ENCODE measurements at regions not wholly inside any gene's neighbourhood (a gene's known extent, or its start where the extent isn't known, plus 50 kb on each side); places are given as distances from the start of the nearest gene placed in this dataset.
"Not testable (repeated sequence)": the region's sequence is repeated elsewhere in the genome, so short reads cannot be mapped to it uniquely, and the experiment has no call there.

DNA sequence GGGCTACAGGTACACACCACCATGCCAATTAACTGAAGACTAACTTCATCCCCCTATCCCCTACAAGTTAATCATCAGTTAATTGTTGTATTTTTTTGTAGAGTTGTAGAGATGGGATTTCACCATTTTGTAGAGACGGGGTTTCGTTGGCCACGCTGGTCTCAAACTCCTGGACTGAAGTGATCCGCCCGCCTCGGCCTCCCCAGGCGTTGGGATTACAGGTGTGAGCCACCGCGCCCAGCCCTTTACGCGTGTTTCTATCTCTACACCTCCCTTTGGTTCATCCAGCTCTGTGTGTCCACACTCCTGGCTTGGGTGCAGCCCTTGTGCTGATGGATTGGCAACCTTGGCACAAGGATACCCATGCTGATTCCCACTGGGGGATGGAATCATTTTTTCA lies 258.8 kb downstream of the FAM43A start:
- peaks cover 6% of the 10 kb centered on the region for H3K27me3 Mint-ChIP-seq (ENCODE audit: low read depth, poor library complexity)
- TF ChIP-seq, protein P1, sequence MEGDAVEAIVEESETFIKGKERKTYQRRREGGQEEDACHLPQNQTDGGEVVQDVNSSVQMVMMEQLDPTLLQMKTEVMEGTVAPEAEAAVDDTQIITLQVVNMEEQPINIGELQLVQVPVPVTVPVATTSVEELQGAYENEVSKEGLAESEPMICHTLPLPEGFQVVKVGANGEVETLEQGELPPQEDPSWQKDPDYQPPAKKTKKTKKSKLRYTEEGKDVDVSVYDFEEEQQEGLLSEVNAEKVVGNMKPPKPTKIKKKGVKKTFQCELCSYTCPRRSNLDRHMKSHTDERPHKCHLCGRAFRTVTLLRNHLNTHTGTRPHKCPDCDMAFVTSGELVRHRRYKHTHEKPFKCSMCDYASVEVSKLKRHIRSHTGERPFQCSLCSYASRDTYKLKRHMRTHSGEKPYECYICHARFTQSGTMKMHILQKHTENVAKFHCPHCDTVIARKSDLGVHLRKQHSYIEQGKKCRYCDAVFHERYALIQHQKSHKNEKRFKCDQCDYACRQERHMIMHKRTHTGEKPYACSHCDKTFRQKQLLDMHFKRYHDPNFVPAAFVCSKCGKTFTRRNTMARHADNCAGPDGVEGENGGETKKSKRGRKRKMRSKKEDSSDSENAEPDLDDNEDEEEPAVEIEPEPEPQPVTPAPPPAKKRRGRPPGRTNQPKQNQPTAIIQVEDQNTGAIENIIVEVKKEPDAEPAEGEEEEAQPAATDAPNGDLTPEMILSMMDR (IDR thresholded peaks at IDR 0.05): no peak
- H3K27ac Mint-ChIP-seq: peak overlapping the region; percentile 29
- no peak overlapping the region for H3K4me3 Mint-ChIP-seq
- no peak for DNase-seq
- peaks cover 43% of the 10 kb centered on the region for H3K4me1 Mint-ChIP-seq
- peaks cover 15% of the 10 kb centered on the region for H3K9me3 Mint-ChIP-seq
- H3K36me3 Mint-ChIP-seq (ENCODE audit: low read depth): no peaks in the 10 kb centered on the region

DNA sequence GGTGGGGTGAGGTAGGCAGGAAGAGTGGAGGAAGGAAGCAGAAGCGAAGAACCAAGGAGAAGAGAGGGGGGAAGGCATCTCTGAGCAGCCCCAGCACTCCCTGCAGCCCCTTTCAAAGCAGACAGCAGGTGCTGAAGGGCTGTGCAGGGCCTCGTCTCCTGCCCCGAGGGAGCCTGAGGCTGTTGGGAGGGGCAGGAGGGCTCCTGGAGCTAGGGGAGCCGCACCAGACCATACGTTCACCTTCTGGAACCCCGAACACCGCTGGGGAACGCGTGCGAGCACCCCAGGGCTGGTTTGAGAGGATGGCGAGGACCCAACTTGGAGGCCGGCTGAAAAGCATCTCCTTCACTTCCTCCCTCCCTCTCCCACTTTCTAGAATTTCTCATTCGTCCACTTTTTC lies 259.8 kb downstream of the FAM43A start:
- DNase-seq: no peak

DNA sequence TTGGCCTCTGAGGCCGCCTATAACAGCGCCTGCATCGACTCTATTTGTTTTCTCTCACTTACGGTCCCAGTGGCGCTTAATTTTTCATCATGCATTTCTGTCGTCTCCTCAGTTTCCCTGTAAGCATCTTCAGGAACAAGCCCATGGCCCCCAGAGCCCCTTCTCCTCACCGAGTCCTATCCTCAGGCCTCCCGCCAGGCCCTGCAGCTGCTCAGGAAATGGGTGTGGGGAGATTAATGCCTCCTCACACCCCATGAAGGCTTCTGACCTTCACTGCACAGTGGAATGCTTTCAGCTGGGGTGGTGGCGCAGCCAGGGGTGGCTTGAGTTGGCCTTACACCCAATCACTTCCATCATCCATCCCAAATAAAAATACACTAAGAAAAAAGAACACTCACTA lies 260.4 kb downstream of the FAM43A start:
- H3K27ac Mint-ChIP-seq: peak overlapping the region; percentile 55
- peaks cover 15% of the 10 kb centered on the region for H3K9me3 Mint-ChIP-seq
- peaks cover 6% of the 10 kb centered on the region for H3K27me3 Mint-ChIP-seq (ENCODE audit: low read depth, poor library complexity)
- TF ChIP-seq, protein P1 (IDR thresholded peaks at IDR 0.05): no peak
- DNase-seq: no peak
- H3K36me3 Mint-ChIP-seq (ENCODE audit: low read depth): no peaks in the 10 kb centered on the region
- no peak overlapping the region for H3K4me3 Mint-ChIP-seq
- peaks cover 27% of the 10 kb centered on the region for H3K4me1 Mint-ChIP-seq

More for the DNA sequence above, 259.8 kb downstream of the FAM43A start:
- peaks cover 33% of the 10 kb centered on the region for H3K4me1 Mint-ChIP-seq
- peaks cover 15% of the 10 kb centered on the region for H3K9me3 Mint-ChIP-seq
- no peaks in the 10 kb centered on the region for H3K36me3 Mint-ChIP-seq (ENCODE audit: low read depth)
- H3K4me3 Mint-ChIP-seq: no peak overlapping the region
- peak overlapping the region; percentile 72 for H3K27ac Mint-ChIP-seq
- peaks cover 6% of the 10 kb centered on the region for H3K27me3 Mint-ChIP-seq (ENCODE audit: low read depth, poor library complexity)
- TF ChIP-seq, protein P1 (IDR thresholded peaks at IDR 0.05): no peak

DNA sequence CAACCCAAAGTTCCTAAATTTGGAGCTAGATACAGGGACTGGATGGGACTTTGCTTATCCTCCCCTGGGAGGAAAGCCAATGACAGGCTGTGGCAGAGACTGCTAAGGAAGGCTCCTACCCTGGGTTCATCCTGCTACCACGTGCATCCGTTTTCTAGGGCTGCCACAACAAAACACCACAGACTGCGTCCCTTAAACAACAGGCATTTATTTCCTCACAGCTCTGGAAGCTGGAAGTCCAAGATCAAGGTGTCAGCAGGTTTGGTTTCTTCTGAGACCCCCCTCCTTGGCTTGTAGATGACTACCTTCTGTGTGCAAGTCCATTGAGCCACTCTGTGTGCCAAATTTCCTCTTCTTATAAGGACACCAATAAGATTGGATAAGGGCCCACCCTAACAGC lies 263.9 kb downstream of the FAM43A start:
- Mint-ChIP-seq H3K27ac (no peak overlapping the region), H3K4me1 (peaks cover 24% of the 10 kb centered on the region), H3K4me3 (no peak overlapping the region), H3K9me3 (peaks cover 15% of the 10 kb centered on the region), H3K27me3 (ENCODE audit: low read depth, poor library complexity) (peaks cover 15% of the 10 kb centered on the region), H3K36me3 (ENCODE audit: low read depth) (no peaks in the 10 kb centered on the region)
- DNase-seq: no peak
- TF ChIP-seq, protein P1 (IDR thresholded peaks at IDR 0.05): no peak

DNA sequence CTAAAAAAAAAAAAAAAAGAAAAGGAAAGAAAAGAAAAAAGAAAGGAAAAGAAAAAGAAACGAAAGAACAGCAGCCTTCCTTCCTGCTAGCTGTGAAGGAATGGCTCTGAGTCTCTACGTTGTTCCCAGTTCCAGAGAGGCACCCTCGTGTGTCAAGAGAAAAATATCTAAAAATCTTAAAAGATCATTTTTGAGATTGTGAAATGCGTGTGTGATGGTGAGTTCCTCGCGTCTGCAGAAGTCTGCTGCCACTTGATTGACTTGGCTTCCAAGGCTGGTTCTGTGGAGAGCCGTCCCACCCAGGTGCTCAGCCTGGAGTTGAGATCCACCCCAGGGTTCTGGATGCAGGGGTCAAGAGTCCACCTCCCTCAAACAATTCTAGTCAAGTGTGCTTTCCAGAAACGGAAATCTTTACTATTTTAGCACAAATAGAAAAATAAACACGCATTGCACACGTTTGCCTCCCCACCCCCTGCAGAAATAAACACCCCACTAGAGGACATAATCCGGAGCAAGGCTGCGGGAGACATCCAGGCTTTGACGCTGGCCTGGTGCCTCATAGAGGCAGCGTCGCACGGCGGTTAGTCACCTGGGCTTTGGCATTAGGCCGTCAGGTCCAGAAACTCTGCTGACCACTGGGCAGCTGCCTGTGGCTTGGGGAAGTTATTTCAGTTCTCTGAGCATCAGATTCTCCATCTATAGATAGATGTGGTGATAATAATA lies 265.4 kb downstream of the FAM43A start:
- no peak for DNase-seq
- no peaks in the 10 kb centered on the region for H3K36me3 Mint-ChIP-seq (ENCODE audit: low read depth)
- H3K4me3 Mint-ChIP-seq: no peak overlapping the region
- peaks cover 9% of the 10 kb centered on the region for H3K27me3 Mint-ChIP-seq (ENCODE audit: low read depth, poor library complexity)
- peaks cover 15% of the 10 kb centered on the region for H3K9me3 Mint-ChIP-seq
- H3K27ac Mint-ChIP-seq: no peak overlapping the region
- H3K4me1 Mint-ChIP-seq: peaks cover 14% of the 10 kb centered on the region
- TF ChIP-seq, protein P1 (IDR thresholded peaks at IDR 0.05): no peak

DNA sequence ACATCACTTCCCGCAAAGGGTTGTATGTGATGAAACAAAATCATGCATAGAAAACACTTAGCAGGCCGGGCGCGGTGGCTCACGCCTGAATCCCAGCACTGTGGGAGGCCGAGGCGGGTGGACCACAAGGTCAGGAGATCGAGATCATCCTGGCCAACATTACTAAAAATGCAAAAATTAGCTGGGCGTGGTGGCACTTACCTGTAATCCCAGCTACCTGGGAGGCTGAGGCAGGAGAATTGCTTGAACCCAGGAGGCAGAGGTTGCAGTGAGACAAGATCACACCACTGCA lies 265.9 kb downstream of the FAM43A start:
- not testable (repeated sequence) for H3K4me1 Mint-ChIP-seq; H3K36me3 Mint-ChIP-seq (ENCODE audit: low read depth); H3K4me3 Mint-ChIP-seq; H3K27ac Mint-ChIP-seq; DNase-seq
- H3K9me3 Mint-ChIP-seq: peaks cover 15% of the 10 kb centered on the region
- H3K27me3 Mint-ChIP-seq (ENCODE audit: low read depth, poor library complexity): peaks cover 13% of the 10 kb centered on the region

Measured in nephron progenitor cell (in vitro differentiated cells).